Stomach smooth muscle (tissue), 2 donors: ENCODE measurements at regions not wholly inside any gene's neighbourhood (a gene's known extent, or its start where the extent isn't known, plus 50 kb on each side); places are given as distances from the start of the nearest gene placed in this dataset.

Experiments used
- H3K27ac ChIP-seq: one replicate; pipeline ENCODE4 v1.7.0; 2013; ENCODE audit warnings: mild to moderate bottlenecking, low read length, inconsistent platforms
- H3K27me3 ChIP-seq, 2 donors: one replicate each; pipeline ENCODE4 v1.7.0; 2013; ENCODE audit warnings: low read length in 2 of 2; ENCODE audit not compliant: insufficient read depth in 2 of 2, control insufficient read depth in 1 of 2
- H3K36me3 ChIP-seq, 2 donors: one replicate each; pipeline ENCODE4 v1.7.0; 2013; ENCODE audit warnings: low read length in 2 of 2; ENCODE audit not compliant: control insufficient read depth in 2 of 2, insufficient read depth in 2 of 2
- H3K4me1 ChIP-seq: one replicate; pipeline ENCODE4 v1.7.0; 2013; ENCODE audit warnings: low read length; ENCODE audit not compliant: control insufficient read depth, insufficient read depth
- H3K4me3 ChIP-seq, 2 donors: one replicate each; pipeline ENCODE4 v1.7.0; 2013; ENCODE audit warnings: low read length in 2 of 2
- H3K9ac ChIP-seq, 2 donors: one replicate each; pipeline ENCODE4 v1.7.0; 2013; ENCODE audit warnings: low read length in 2 of 2, mild to moderate bottlenecking in 1 of 2
- H3K9me3 ChIP-seq, 2 donors: one replicate each; pipeline ENCODE4 v1.7.0; 2013; ENCODE audit warnings: low read length in 2 of 2; ENCODE audit not compliant: control insufficient read depth in 2 of 2
- donor health status: healthy.
- donor health status: Pancreatic carcinoma.

GRCh38 chr4:110914791-110915190, 291.9 kb upstream of the PITX2 start:
- no peaks in the 10 kb centered on the region for H3K4me1 ChIP-seq
- no peaks in the 10 kb centered on the region for H3K36me3 ChIP-seq
- no peak overlapping the region for H3K27ac ChIP-seq
- H3K9me3 ChIP-seq, result no peaks in the 10 kb centered on the region
- no peak overlapping the region for H3K9ac ChIP-seq
- H3K4me3 ChIP-seq, result no peak overlapping the region
- H3K27me3 ChIP-seq, result no peaks in the 10 kb centered on the region

- no peak overlapping the region for H3K9ac ChIP-seq
- H3K27me3 ChIP-seq, result no peaks in the 10 kb centered on the region
- no peak overlapping the region for H3K4me3 ChIP-seq
- H3K36me3 ChIP-seq, result no peaks in the 10 kb centered on the region
- H3K27ac ChIP-seq, result no peak overlapping the region
- H3K4me1 ChIP-seq, result no peaks in the 10 kb centered on the region
- no peaks in the 10 kb centered on the region for H3K9me3 ChIP-seq
These were observed 292.4 kb upstream of the PITX2 start for GRCh38 chr4:110915301-110915700.

GRCh38 chr4:110916505-110916904, 293.6 kb upstream of the PITX2 start:
- no peaks in the 10 kb centered on the region for H3K4me1 ChIP-seq
- H3K27me3 ChIP-seq, result no peaks in the 10 kb centered on the region
- H3K36me3 ChIP-seq, result no peaks in the 10 kb centered on the region
- H3K9me3 ChIP-seq, result no peaks in the 10 kb centered on the region
- H3K4me3 ChIP-seq, result no peak overlapping the region
- H3K27ac ChIP-seq, result no peak overlapping the region
- no peak overlapping the region for H3K9ac ChIP-seq

- Histone ChIP-seq H3K9ac (no peak overlapping the region), H3K27me3 (no peaks in the 10 kb centered on the region), H3K9me3 (no peaks in the 10 kb centered on the region), H3K27ac (no peak overlapping the region), H3K4me1 (no peaks in the 10 kb centered on the region), H3K4me3 (no peak overlapping the region), H3K36me3 (no peaks in the 10 kb centered on the region)
These were observed 295.0 kb upstream of the PITX2 start for GRCh38 chr4:110917835-110918234.

GRCh38 chr4:110920990-110921389, 298.1 kb upstream of the PITX2 start:
- H3K4me1 ChIP-seq, result no peaks in the 10 kb centered on the region
- H3K4me3 ChIP-seq, result no peak overlapping the region
- no peaks in the 10 kb centered on the region for H3K9me3 ChIP-seq
- H3K9ac ChIP-seq, result no peak overlapping the region
- no peaks in the 10 kb centered on the region for H3K27me3 ChIP-seq
- no peaks in the 10 kb centered on the region for H3K36me3 ChIP-seq
- H3K27ac ChIP-seq, result no peak overlapping the region

- Histone ChIP-seq H3K27ac (no peak overlapping the region), H3K36me3 (no peaks in the 10 kb centered on the region), H3K4me3 (no peak overlapping the region), H3K27me3 (no peaks in the 10 kb centered on the region), H3K4me1 (no peaks in the 10 kb centered on the region), H3K9me3 (no peaks in the 10 kb centered on the region), H3K9ac (no peak overlapping the region)
These were observed 301.9 kb upstream of the PITX2 start for GRCh38 chr4:110924761-110925160.

- H3K9ac ChIP-seq, result no peak overlapping the region
- no peaks in the 10 kb centered on the region for H3K36me3 ChIP-seq
- no peaks in the 10 kb centered on the region for H3K27me3 ChIP-seq
- H3K27ac ChIP-seq, result no peak overlapping the region
- H3K4me1 ChIP-seq, result no peaks in the 10 kb centered on the region
- H3K9me3 ChIP-seq, result no peaks in the 10 kb centered on the region
- no peak overlapping the region for H3K4me3 ChIP-seq
These were observed 304.0 kb upstream of the PITX2 start for GRCh38 chr4:110926841-110927400.

GRCh38 chr4:110933341-110933740, 310.5 kb upstream of the PITX2 start:
- Histone ChIP-seq H3K4me1 (no peaks in the 10 kb centered on the region), H3K9me3 (no peaks in the 10 kb centered on the region), H3K4me3 (no peak overlapping the region), H3K9ac (no peak overlapping the region), H3K36me3 (no peaks in the 10 kb centered on the region), H3K27me3 (no peaks in the 10 kb centered on the region), H3K27ac (no peak overlapping the region)

- Histone ChIP-seq H3K9me3 (no peaks in the 10 kb centered on the region), H3K27me3 (no peaks in the 10 kb centered on the region), H3K27ac (no peak overlapping the region), H3K36me3 (no peaks in the 10 kb centered on the region), H3K4me3 (no peak overlapping the region), H3K4me1 (no peaks in the 10 kb centered on the region), H3K9ac (no peak overlapping the region)
These were observed 321.6 kb upstream of the PITX2 start for GRCh38 chr4:110944501-110944900.

GRCh38 chr4:110945600-110945999, 322.7 kb upstream of the PITX2 start:
- H3K4me3 ChIP-seq, result no peak overlapping the region
- H3K36me3 ChIP-seq, result no peaks in the 10 kb centered on the region
- H3K9ac ChIP-seq, result no peak overlapping the region
- H3K9me3 ChIP-seq, result no peaks in the 10 kb centered on the region
- H3K4me1 ChIP-seq, result no peaks in the 10 kb centered on the region
- no peak overlapping the region for H3K27ac ChIP-seq
- no peaks in the 10 kb centered on the region for H3K27me3 ChIP-seq

GRCh38 chr4:110949542-110949941, 326.7 kb upstream of the PITX2 start:
- no peaks in the 10 kb centered on the region for H3K4me1 ChIP-seq
- H3K9ac ChIP-seq, result no peak overlapping the region
- no peaks in the 10 kb centered on the region for H3K36me3 ChIP-seq
- H3K27me3 ChIP-seq, result no peaks in the 10 kb centered on the region
- H3K9me3 ChIP-seq, result no peaks in the 10 kb centered on the region
- no peak overlapping the region for H3K4me3 ChIP-seq
- no peak overlapping the region for H3K27ac ChIP-seq
